OCI-LY3 (cell line): ENCODE measurements at regions not wholly inside any gene's neighbourhood (a gene's known extent, or its start where the extent isn't known, plus 50 kb on each side); places are given as distances from the start of the nearest gene placed in this dataset.
A peak's percentile ranks its signal among the peaks of the same experiment; 100 is the strongest.

Experiments
- H2AFZ ChIP-seq: fragments of 200-600, 300-600 bp; shearing (Covaris generic); 2 replicates; pipeline ENCODE4 v1.6.0; 2014; ENCODE audit warnings: antibody characterized with exemption, low read depth, low read length
- H3K27ac ChIP-seq: fragments of 200-600, 300-600 bp; sonication (generic); 2 replicates; pipeline ENCODE4 v1.5.1; 2014; ENCODE audit warnings: mild to moderate bottlenecking, low read length, moderate library complexity, mixed read lengths
- H3K27me3 ChIP-seq: fragments of 200-600, 300-600 bp; sonication (generic); 2 replicates; pipeline ENCODE4 v1.6.1; 2014; ENCODE audit warnings: low read depth, low read length, mixed read lengths
- H3K36me3 ChIP-seq: fragments of 200-600, 300-600 bp; sonication (generic); replicated peaks from 2 replicates; pipeline ENCODE3; 2014; ENCODE audit warnings: low read depth, low read length, mixed read lengths
- H3K4me1 ChIP-seq: fragments of 300-600, 200-600 bp; sonication (generic); 2 replicates; pipeline ENCODE4 v1.6.1; 2014; ENCODE audit warnings: low read length, mixed read lengths
- H3K4me2 ChIP-seq: fragments of 200-600, 300-600 bp; sonication (generic); 2 replicates; pipeline ENCODE4 v1.6.1; 2014; ENCODE audit warnings: low read length, mixed read lengths
- H3K4me3 ChIP-seq: fragments of 300-600, 200-600 bp; sonication (generic); 2 replicates; pipeline ENCODE4 v1.5.1; 2014; ENCODE audit warnings: antibody characterized with exemption, mild to moderate bottlenecking, low read length, moderate library complexity
- H3K79me2 ChIP-seq: fragments of 300-600, 200-600 bp; shearing (Covaris generic); 2 replicates; pipeline ENCODE4 v1.6.1; 2014; ENCODE audit warnings: mild to moderate bottlenecking, low read length, mixed read lengths
- H3K9ac ChIP-seq: fragments of 300-600, 200-600 bp; shearing (Covaris generic); 2 replicates; pipeline ENCODE4 v1.6.0; 2014; ENCODE audit warnings: mild to moderate bottlenecking, low read length, moderate library complexity
- H3K9me3 ChIP-seq: fragments of 200-600, 300-600 bp; shearing (Covaris generic); 2 replicates; pipeline ENCODE4 v1.6.1; 2014; ENCODE audit warnings: low read length, mixed read lengths; ENCODE audit not compliant: insufficient read depth
- H4K20me1 ChIP-seq: fragments of 200-600, 300-600 bp; sonication (generic); 2 replicates; pipeline ENCODE4 v1.6.1; 2016; ENCODE audit warnings: low read length, mixed read lengths; ENCODE audit not compliant: insufficient read depth
- CTCF ChIP-seq: fragments of 200-600, 300-600 bp; sonication (generic); IDR thresholded peaks from 2 replicates; pipeline ENCODE4 v1.5.1; 2014; ENCODE audit warnings: antibody characterized with exemption, low read length, low read depth
- EZH2phosphoT487 ChIP-seq: fragments of 200-600 bp; shearing (Covaris generic); IDR thresholded peaks from 2 replicates; pipeline ENCODE4 v1.6.1; 2018; ENCODE audit warnings: antibody characterized with exemption, mixed run types, low read depth

- no peak overlapping the region for H3K9ac ChIP-seq
- H3K27ac ChIP-seq: no peak overlapping the region
- no peak overlapping the region for H3K4me3 ChIP-seq
- no peak overlapping the region for H3K4me2 ChIP-seq
- H3K4me1 ChIP-seq: no peaks in the 10 kb centered on the region
- no peaks in the 10 kb centered on the region for H3K9me3 ChIP-seq
- no peaks in the 10 kb centered on the region for H4K20me1 ChIP-seq
- peaks cover 8% of the 10 kb centered on the region for H3K36me3 ChIP-seq
- no peaks in the 10 kb centered on the region for H3K79me2 ChIP-seq
- H3K27me3 ChIP-seq: no peaks in the 10 kb centered on the region
- TF ChIP-seq EZH2phosphoT487 (no peak), CTCF (no peak)
- H2AFZ ChIP-seq: no peak overlapping the region
Measured at GRCh38 chr22:49549256-49550140, 278.2 kb downstream of the BRD1 start.

GRCh38 chr22:49548356-49549202, 279.1 kb downstream of the BRD1 start:
- Histone ChIP-seq H3K9ac (no peak overlapping the region), H3K27me3 (no peaks in the 10 kb centered on the region), H3K27ac (no peak overlapping the region), H4K20me1 (no peaks in the 10 kb centered on the region; the same call in 1 of the 2 replicates), H3K9me3 (no peaks in the 10 kb centered on the region), H3K4me3 (no peak overlapping the region), H3K79me2 (no peaks in the 10 kb centered on the region), H3K4me1 (no peaks in the 10 kb centered on the region), H3K4me2 (no peak overlapping the region), H2AFZ (no peak overlapping the region), H3K36me3 (peaks cover 8% of the 10 kb centered on the region)
- 0 out of 2 replicates have a peak, but pooled peaks have one; percentile 3 for TF ChIP-seq CTCF
- no peak for TF ChIP-seq EZH2phosphoT487

- Histone ChIP-seq H3K4me1 (no peaks in the 10 kb centered on the region), H4K20me1 (no peaks in the 10 kb centered on the region; the same call in 1 of the 2 replicates), H3K36me3 (peaks cover 8% of the 10 kb centered on the region), H3K9ac (no peak overlapping the region), H3K4me2 (no peak overlapping the region), H3K9me3 (no peaks in the 10 kb centered on the region), H3K27me3 (no peaks in the 10 kb centered on the region), H3K4me3 (no peak overlapping the region), H3K27ac (no peak overlapping the region), H2AFZ (no peak overlapping the region), H3K79me2 (no peaks in the 10 kb centered on the region)
- TF ChIP-seq EZH2phosphoT487 (no peak), CTCF (no peak)
Measured at GRCh38 chr22:49547751-49548239, 279.9 kb downstream of the BRD1 start.
